SK-N-SH treated with all-trans-retinoic acid at 6 μM for 48 hours (cell line): ENCODE measurements at regions not wholly inside any gene's neighbourhood (a gene's known extent, or its start where the extent isn't known, plus 50 kb on each side); places are given as distances from the start of the nearest gene placed in this dataset.

Experiments
- ATAC-seq: fragments of 200-7000 bp; cut with Tn5 transposase; 3 replicates; pipeline ENCODE4 v1.9.1; 2020; ENCODE audit warnings: mild to moderate bottlenecking, moderate library complexity
- ARNTL ChIP-seq: fragments of 450-650 bp; formaldehyde crosslinking; IDR thresholded peaks from 2 replicates; pipeline ENCODE4 v1.5.0; 2020; ENCODE audit warnings: low read depth, mild to moderate bottlenecking, moderate library complexity, borderline replicate concordance
- BACH2 ChIP-seq: fragments of 250-450 bp; sonication (Bioruptor Pico); IDR thresholded peaks from 2 replicates; pipeline ENCODE4 v1.9.0; 2021; ENCODE audit warnings: mild to moderate bottlenecking, borderline replicate concordance
- ESRRG ChIP-seq: fragments of 250-450 bp; sonication (Bioruptor Pico); IDR thresholded peaks from 2 replicates; pipeline ENCODE4 v1.6.1; 2021; ENCODE audit warnings: mild to moderate bottlenecking
- GLIS3 ChIP-seq: fragments of 250-450 bp; sonication (Bioruptor Pico); IDR thresholded peaks from 2 replicates; pipeline ENCODE4 v1.5.0; 2020; ENCODE audit warnings: mild to moderate bottlenecking, moderate library complexity
- ISL1 ChIP-seq: fragments of 250-450 bp; sonication (Bioruptor Pico); IDR thresholded peaks from 2 replicates; pipeline ENCODE4 v2.1.2; 2022; ENCODE audit warnings: mild to moderate bottlenecking, moderate library complexity
- OSR1 ChIP-seq: fragments of 250-450 bp; sonication (Bioruptor Pico); IDR thresholded peaks from 2 replicates; pipeline ENCODE4 v1.8.0; 2022; ENCODE audit warnings: moderate library complexity, mild to moderate bottlenecking, inconsistent platforms
- PPARA ChIP-seq: fragments of 250-450 bp; sonication (Bioruptor Pico); IDR thresholded peaks from 2 replicates; pipeline ENCODE4 v1.5.0; 2020; ENCODE audit warnings: mild to moderate bottlenecking, borderline replicate concordance
- TCF4 ChIP-seq: fragments of 250-450 bp; sonication (Bioruptor Pico); IDR thresholded peaks from 2 replicates; pipeline ENCODE4 v1.8.0; 2021; ENCODE audit warnings: mild to moderate bottlenecking, moderate library complexity, borderline replicate concordance
- TOX ChIP-seq: fragments of 250-450 bp; sonication (Bioruptor Pico); IDR thresholded peaks from 2 replicates; pipeline ENCODE4 v1.8.0; 2021; ENCODE audit warnings: mild to moderate bottlenecking, moderate library complexity, borderline replicate concordance
- ZC3H10 ChIP-seq: fragments of 250-450 bp; sonication (Bioruptor Pico); IDR thresholded peaks from 2 replicates; pipeline ENCODE4 v1.5.1; 2021; ENCODE audit warnings: mild to moderate bottlenecking, moderate library complexity
- ZFP3 ChIP-seq: fragments of 250-450 bp; sonication (Bioruptor Pico); IDR thresholded peaks from 2 replicates; pipeline ENCODE4 v1.5.0; 2020; ENCODE audit warnings: mild to moderate bottlenecking, moderate library complexity
- ZNF565 ChIP-seq: fragments of 450-650 bp; formaldehyde crosslinking; conservative IDR thresholded peaks from 2 replicates; pipeline ENCODE4 v1.5.0; 2020; ENCODE audit warnings: low read depth, mild to moderate bottlenecking, moderate library complexity
- ZNF70 ChIP-seq: fragments of 450-650 bp; formaldehyde crosslinking; IDR thresholded peaks from 2 replicates; pipeline ENCODE4 v1.5.0; 2020; ENCODE audit warnings: mild to moderate bottlenecking, moderate library complexity
- ZNF8 ChIP-seq: fragments of 450-650 bp; formaldehyde crosslinking; IDR thresholded peaks from 2 replicates; pipeline ENCODE4 v1.5.0; 2020; ENCODE audit warnings: mild to moderate bottlenecking, moderate library complexity
- TF ChIP-seq, protein P1 (sequence below): fragments of 250-450 bp; sonication (Bioruptor Pico); IDR thresholded peaks from 2 replicates; pipeline ENCODE4 v1.8.0; 2021; ENCODE audit warnings: low read depth, mild to moderate bottlenecking, moderate library complexity, borderline replicate concordance
- TF ChIP-seq, protein P2 (sequence below): fragments of 250-450 bp; sonication (Bioruptor Pico); IDR thresholded peaks from 2 replicates; pipeline ENCODE4 v1.5.0; 2020; ENCODE audit warnings: mild to moderate bottlenecking, moderate library complexity
- TF ChIP-seq, protein P3 (sequence below): fragments of 250-450 bp; sonication (Bioruptor Pico); IDR thresholded peaks from 2 replicates; pipeline ENCODE4 v1.8.0; 2020; ENCODE audit warnings: mild to moderate bottlenecking, moderate library complexity, borderline replicate concordance
- TF ChIP-seq, protein P4 (sequence below): fragments of 250-450 bp; sonication (Bioruptor Pico); IDR thresholded peaks from 2 replicates; pipeline ENCODE4 v1.5.1; 2020; ENCODE audit warnings: low read depth, mild to moderate bottlenecking, moderate library complexity

DNA sequence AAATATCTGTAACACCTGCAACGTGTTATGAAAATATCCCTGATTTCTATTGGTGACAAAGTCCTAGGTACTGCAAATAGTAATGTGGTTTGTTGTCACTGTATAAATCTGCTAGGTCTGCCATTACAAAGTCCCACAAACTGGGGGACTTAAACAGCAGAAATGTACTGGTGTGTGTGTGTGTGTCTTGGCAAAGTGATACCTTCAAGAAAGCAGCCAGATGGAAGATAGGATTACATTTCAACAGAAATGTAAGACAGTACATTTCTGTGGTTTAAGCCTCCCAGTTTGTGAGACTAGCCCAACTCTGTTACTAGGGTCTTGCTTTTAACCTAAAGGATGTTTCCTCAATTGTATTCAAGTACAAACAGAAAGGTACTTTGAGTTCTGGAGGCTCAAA lies 531.7 kb downstream of the NPIPA7 start:
- no peak for ATAC-seq
- no peak for TF ChIP-seq OSR1 (CRISPR knock-in tag)
- TF ChIP-seq BACH2 (CRISPR knock-in tag): no peak
- no peak for TF ChIP-seq ZNF70
- no peak for TF ChIP-seq ESRRG (CRISPR knock-in tag)
- TF ChIP-seq ARNTL (CRISPR knock-in tag): no peak
- TF ChIP-seq, protein P1, sequence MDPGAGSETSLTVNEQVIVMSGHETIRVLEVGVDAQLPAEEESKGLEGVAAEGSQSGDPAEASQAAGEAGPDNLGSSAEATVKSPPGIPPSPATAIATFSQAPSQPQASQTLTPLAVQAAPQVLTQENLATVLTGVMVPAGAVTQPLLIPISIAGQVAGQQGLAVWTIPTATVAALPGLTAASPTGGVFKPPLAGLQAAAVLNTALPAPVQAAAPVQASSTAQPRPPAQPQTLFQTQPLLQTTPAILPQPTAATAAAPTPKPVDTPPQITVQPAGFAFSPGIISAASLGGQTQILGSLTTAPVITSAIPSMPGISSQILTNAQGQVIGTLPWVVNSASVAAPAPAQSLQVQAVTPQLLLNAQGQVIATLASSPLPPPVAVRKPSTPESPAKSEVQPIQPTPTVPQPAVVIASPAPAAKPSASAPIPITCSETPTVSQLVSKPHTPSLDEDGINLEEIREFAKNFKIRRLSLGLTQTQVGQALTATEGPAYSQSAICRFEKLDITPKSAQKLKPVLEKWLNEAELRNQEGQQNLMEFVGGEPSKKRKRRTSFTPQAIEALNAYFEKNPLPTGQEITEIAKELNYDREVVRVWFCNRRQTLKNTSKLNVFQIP (CRISPR knock-in tag): no peak
- TF ChIP-seq TCF4 (CRISPR knock-in tag): no peak
- TF ChIP-seq TOX (CRISPR knock-in tag): no peak
- TF ChIP-seq, protein P2, sequence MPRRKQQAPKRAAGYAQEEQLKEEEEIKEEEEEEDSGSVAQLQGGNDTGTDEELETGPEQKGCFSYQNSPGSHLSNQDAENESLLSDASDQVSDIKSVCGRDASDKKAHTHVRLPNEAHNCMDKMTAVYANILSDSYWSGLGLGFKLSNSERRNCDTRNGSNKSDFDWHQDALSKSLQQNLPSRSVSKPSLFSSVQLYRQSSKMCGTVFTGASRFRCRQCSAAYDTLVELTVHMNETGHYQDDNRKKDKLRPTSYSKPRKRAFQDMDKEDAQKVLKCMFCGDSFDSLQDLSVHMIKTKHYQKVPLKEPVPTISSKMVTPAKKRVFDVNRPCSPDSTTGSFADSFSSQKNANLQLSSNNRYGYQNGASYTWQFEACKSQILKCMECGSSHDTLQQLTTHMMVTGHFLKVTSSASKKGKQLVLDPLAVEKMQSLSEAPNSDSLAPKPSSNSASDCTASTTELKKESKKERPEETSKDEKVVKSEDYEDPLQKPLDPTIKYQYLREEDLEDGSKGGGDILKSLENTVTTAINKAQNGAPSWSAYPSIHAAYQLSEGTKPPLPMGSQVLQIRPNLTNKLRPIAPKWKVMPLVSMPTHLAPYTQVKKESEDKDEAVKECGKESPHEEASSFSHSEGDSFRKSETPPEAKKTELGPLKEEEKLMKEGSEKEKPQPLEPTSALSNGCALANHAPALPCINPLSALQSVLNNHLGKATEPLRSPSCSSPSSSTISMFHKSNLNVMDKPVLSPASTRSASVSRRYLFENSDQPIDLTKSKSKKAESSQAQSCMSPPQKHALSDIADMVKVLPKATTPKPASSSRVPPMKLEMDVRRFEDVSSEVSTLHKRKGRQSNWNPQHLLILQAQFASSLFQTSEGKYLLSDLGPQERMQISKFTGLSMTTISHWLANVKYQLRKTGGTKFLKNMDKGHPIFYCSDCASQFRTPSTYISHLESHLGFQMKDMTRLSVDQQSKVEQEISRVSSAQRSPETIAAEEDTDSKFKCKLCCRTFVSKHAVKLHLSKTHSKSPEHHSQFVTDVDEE: no peak
- TF ChIP-seq, all 23 proteins: peak for 0

DNA sequence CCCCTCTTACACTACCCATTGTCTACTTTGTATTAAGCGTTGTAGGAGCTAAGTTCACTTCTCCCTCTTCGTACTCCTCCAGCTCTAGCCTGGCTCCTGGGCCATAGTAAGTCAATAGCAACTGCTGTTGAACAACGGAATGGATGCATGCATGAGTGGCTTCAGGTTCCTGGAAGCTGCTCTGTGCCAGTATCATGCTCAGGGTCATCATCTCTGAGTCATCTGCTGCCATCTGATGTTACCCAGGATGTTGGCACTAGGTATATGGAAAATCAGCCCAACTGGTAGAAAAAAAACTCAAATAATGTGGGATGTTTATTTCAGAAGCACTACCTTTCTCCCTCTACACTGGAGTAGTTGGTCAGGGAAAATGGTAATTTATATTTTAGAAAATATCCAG lies 536.8 kb downstream of the NPIPA7 start:
- no peak for ATAC-seq
- no peak for TF ChIP-seq ISL1
- TF ChIP-seq ZNF565 (CRISPR knock-in tag): no peak
- TF ChIP-seq ESRRG (CRISPR knock-in tag): no peak
- TF ChIP-seq, protein P2: no peak
- no peak for TF ChIP-seq BACH2 (CRISPR knock-in tag)
- no peak for TF ChIP-seq ZC3H10 (CRISPR knock-in tag)
- TF ChIP-seq GLIS3 (CRISPR knock-in tag): no peak
- no peak for TF ChIP-seq ZNF8 (CRISPR knock-in tag)
- TF ChIP-seq TCF4 (CRISPR knock-in tag): no peak
- no peak for TF ChIP-seq PPARA (CRISPR knock-in tag)
- TF ChIP-seq, protein P3, sequence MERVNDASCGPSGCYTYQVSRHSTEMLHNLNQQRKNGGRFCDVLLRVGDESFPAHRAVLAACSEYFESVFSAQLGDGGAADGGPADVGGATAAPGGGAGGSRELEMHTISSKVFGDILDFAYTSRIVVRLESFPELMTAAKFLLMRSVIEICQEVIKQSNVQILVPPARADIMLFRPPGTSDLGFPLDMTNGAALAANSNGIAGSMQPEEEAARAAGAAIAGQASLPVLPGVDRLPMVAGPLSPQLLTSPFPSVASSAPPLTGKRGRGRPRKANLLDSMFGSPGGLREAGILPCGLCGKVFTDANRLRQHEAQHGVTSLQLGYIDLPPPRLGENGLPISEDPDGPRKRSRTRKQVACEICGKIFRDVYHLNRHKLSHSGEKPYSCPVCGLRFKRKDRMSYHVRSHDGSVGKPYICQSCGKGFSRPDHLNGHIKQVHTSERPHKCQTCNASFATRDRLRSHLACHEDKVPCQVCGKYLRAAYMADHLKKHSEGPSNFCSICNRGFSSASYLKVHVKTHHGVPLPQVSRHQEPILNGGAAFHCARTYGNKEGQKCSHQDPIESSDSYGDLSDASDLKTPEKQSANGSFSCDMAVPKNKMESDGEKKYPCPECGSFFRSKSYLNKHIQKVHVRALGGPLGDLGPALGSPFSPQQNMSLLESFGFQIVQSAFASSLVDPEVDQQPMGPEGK (CRISPR knock-in tag): no peak
- TF ChIP-seq, protein P1 (CRISPR knock-in tag): no peak
- TF ChIP-seq, protein P4, sequence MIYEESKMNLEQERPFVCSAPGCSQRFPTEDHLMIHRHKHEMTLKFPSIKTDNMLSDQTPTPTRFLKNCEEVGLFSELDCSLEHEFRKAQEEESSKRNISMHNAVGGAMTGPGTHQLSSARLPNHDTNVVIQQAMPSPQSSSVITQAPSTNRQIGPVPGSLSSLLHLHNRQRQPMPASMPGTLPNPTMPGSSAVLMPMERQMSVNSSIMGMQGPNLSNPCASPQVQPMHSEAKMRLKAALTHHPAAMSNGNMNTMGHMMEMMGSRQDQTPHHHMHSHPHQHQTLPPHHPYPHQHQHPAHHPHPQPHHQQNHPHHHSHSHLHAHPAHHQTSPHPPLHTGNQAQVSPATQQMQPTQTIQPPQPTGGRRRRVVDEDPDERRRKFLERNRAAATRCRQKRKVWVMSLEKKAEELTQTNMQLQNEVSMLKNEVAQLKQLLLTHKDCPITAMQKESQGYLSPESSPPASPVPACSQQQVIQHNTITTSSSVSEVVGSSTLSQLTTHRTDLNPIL: no peak
- no peak for TF ChIP-seq ZFP3 (CRISPR knock-in tag)
- TF ChIP-seq OSR1 (CRISPR knock-in tag): no peak
- no peak for TF ChIP-seq ARNTL (CRISPR knock-in tag)
- TF ChIP-seq ZNF70: no peak
- TF ChIP-seq, all 23 proteins: peak for 0
